ENCODE measurements at regions not wholly inside any gene's neighbourhood (a gene's known extent, or its start where the extent isn't known, plus 50 kb on each side); places are given as distances from the start of the nearest gene placed in this dataset.
"Not testable (repeated sequence)": the region's sequence is repeated elsewhere in the genome, so short reads cannot be mapped to it uniquely, and the experiment has no call there.

DNA sequence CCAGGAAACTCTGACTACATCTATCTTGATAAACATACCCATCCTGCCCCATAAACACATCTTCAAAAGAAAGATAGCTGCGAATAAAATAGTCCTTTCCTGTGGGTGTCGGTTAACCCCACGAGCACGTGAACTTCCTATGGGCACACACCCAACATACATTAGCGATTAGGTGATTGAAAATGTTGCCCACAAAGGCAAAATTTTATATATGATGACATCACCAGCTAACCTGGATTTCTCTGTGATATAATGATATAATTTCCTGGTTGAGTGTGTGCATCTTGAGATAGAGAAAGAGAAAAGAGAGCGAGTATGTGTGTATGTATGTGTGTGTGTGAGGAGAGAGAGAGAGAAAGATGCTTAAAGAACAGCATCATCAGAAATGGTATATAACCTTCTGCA lies 296.1 kb downstream of the PTPRC start:
- ATAC-seq (peak; percentile 20 to 55), DNase-seq (ENCODE audit: low spot score in 2 of 2) (peak in 1 of 2 donors; percentile 35)
- H3K36me3 Mint-ChIP-seq: no peaks in the 10 kb centered on the region
- no peaks in the 10 kb centered on the region for H3K9me3 Mint-ChIP-seq
- no peak overlapping the region for H3K27ac Mint-ChIP-seq

DNA sequence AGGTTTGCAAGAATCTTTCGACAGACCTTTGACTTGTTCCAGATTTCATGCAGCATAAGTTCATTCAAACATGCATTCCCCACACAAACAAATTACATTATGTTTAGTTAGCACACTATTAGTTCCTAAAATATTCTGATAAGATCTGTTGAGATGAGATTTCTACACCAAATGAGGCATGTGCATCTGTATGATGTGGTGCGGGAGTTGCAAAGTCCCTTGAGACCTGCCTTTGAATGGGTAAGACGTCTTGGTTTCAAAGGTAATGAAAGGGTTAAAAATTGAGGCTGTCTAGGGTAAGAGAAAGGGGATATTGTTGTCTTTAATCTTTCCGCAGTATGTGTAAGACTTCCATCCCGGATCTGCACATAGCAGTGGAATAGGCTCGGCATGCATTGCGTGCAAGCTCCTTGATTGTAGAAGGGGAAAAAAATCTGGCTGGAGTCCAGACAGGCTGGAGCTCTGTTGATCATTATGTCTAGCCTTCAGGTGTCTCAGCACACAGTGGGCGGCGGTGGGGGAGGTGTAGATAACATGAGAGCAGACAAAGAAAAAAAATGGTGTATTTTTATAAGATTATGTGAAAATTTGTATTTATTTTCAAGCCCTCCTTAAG lies 296.6 kb downstream of the PTPRC start:
- ATAC-seq (peak; percentile 22 to 39), DNase-seq (ENCODE audit: low spot score in 2 of 2) (peak; percentile 48 to 62)
- Mint-ChIP-seq H3K27ac (no peak overlapping the region), H3K9me3 (no peaks in the 10 kb centered on the region), H3K36me3 (no peaks in the 10 kb centered on the region)

DNA sequence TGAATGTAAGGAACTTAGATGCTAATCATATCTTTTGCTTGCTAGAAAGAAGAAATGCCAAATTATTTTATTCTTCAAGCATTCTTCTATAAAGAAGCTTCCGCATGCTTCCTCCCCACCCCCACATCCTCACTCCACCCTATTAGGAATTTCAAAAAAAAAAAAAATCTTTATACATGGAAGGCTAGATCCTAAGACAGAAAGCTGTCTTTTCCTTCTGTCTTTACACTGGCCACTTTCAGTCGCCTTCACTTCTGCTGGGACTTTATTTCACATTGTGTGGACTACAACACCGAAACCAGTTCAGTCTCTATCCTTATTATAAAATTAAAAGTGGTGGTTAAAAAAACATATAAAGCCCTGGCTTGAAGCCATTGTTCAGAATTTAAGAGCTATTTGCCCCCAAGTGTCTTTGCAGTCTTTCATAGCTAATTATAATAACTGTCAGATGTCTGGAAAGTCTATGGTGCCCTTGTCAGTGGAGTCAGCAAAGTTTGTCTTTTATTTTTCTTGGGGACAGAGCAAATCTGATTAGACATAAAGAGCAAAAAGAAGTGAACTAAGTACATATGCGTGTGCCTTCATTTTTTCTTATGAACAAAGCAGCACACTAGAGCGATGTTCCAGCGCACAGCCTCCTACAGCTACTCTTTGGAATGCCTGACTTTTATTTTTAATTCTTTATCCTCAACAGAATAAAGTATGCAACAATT lies 297.7 kb downstream of the PTPRC start:
- DNase-seq (ENCODE audit: low spot score in 2 of 2): no peak
- Mint-ChIP-seq H3K9me3 (peaks cover 0 to 5% of the 10 kb centered on the region in 2 donors), H3K27ac (peak overlapping the region in 1 of 2 donors; percentile 92)

DNA sequence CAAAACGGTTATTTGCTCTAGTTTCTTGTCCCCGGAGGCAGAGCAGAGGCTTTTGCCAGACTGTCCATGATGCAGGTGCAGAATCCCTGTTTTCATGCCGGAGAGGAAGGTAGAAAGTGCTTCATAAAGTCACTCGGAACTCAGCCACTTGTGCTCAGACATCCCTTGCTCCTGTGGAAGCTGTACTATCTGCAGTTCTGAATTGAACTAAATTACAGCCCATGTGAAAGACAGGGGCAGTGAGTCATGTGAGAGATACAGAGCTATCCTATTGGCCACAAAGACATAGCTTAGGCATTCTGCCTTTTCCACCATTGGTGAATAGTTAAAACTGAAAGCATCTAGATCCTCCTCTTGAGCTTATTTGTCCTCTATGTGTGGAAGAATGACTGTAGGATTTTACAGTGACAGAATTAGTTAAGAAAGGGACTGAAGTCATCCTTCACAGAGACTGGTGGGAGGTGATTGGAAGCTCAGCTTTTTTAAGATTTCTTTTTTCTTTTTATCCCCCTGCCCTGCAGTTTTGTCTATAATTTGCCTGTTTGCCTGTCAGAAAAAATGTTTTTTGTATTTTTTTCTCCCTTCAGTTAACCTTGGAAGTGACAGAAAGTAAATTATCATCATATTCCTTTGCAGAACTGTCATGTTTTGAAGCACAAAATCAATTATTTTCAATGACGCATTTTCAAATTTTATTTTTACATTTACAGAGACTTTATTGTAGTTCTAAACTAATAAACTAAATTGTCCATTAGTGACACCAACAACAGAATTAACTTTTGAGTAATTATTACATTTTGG lies 298.6 kb downstream of the PTPRC start:
- Mint-ChIP-seq H3K36me3 (no peaks in the 10 kb centered on the region), H3K27ac (peak overlapping the region in 1 of 2 donors; percentile 92), H3K9me3 (peaks cover 0 to 7% of the 10 kb centered on the region in 2 donors)
- peak; percentile 38 to 59 for DNase-seq (ENCODE audit: low spot score in 2 of 2)
- ATAC-seq: peak; percentile 93 to 97

More for the DNA sequence above, 297.7 kb downstream of the PTPRC start:
- H3K36me3 Mint-ChIP-seq: no peaks in the 10 kb centered on the region
- peak in 1 of 2 donors; percentile 23 for ATAC-seq

DNA sequence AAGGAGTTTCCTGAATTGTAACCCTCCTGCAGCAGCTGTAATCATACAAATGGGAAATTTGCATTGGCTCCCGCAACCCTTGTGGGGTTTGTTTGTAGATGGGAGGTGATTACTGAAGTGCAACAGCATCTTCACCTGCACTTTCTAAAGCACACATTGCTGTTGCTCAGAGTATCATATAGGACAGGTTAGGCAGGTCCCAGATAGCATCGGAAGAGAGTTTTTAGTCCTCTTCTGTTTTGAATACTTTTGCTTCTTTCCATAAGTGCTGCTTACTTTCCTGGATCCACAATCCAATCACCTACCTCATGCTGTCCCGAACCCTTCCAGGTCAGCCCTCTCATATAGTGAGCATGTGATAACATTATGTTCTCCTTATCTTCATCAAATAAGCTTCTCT lies 300.4 kb downstream of the PTPRC start:
- DNase-seq (ENCODE audit: low spot score in 2 of 2): no peak
- Mint-ChIP-seq H3K9me3 (peaks cover 0 to 7% of the 10 kb centered on the region in 2 donors), H3K27ac (no peak overlapping the region), H3K36me3 (no peaks in the 10 kb centered on the region)
- ATAC-seq: no peak

DNA sequence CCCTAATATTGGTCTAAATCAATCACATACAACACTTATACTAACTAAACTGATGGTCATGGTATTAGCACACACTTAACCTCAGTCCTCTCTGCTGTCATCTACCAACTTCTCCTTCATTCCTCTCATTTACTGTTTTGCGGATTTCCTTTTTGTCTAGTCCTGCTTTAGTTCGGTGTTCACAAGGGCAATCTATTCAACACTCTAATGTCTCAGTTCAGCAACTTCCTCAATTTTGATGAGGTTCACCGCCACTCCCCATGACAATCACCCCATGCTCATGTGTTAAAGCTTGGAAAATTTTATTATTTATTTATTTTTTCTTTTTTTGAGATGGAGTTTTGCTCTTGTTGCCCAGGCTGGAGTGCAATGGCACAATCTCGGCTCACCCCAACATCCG lies 301.1 kb downstream of the PTPRC start:
- Mint-ChIP-seq H3K27ac (no peak overlapping the region), H3K9me3 (peaks cover 0 to 7% of the 10 kb centered on the region in 2 donors), H3K36me3 (no peaks in the 10 kb centered on the region)
- DNase-seq (ENCODE audit: low spot score in 2 of 2) (no peak), ATAC-seq (no peak)

DNA sequence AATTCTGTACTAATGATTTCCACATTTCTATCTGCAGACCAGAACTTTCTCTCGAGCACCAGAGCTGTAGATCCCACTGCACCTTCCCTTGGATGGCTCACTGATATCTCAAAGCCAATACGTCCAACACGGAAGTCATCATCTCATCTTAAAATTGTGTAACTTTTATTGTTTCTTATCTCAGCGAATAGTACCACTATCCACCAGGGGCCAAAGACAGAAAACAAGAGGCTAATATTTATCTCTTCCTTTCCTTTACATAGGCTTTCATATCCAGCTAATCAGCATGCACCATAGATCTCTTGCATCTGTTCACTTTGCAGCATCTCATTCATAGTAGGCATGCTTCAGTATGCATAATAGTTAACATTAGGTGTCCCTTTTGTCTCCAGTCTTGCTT lies 303.6 kb downstream of the PTPRC start:
- Mint-ChIP-seq H3K9me3 (peaks cover 0 to 7% of the 10 kb centered on the region in 2 donors), H3K36me3 (no peaks in the 10 kb centered on the region), H3K27ac (no peak overlapping the region)
- DNase-seq (ENCODE audit: low spot score in 2 of 2): no peak
- ATAC-seq: no peak

DNA sequence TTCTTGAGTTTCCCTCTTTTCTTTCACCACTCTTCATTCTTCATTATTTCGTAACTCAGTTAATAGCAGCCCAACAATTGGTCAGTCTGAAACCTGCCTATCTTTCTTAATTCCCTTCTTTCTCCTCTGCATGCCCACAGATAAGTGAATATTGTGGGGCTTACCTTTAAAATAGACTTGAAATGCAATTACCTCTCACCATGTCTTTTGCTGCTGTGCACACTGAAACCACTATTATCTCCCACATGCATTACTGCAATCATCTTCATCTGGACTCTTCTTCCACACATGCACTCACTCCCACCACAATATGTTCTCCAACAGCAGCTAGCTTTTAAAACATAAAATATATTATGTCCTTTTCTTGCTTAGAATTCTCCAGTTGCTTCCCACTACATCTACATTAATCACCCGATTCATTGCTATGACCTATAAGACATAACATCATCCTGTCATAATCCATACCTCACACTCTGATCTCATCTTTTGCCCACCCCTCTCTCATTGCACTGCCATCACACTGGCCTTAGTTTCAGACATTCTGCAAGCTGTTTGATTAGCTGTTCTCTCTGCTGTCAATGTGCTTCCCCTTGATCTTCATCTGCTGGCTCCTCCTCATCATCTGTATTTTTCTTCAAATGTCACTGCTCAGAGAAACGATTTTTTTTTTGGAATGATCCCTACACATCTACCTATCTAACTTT lies 304.8 kb downstream of the PTPRC start:
- Mint-ChIP-seq H3K9me3 (peaks cover 0 to 7% of the 10 kb centered on the region in 2 donors), H3K27ac (no peak overlapping the region), H3K36me3 (no peaks in the 10 kb centered on the region)
- no peak for DNase-seq (ENCODE audit: low spot score in 2 of 2)
- no peak for ATAC-seq

DNA sequence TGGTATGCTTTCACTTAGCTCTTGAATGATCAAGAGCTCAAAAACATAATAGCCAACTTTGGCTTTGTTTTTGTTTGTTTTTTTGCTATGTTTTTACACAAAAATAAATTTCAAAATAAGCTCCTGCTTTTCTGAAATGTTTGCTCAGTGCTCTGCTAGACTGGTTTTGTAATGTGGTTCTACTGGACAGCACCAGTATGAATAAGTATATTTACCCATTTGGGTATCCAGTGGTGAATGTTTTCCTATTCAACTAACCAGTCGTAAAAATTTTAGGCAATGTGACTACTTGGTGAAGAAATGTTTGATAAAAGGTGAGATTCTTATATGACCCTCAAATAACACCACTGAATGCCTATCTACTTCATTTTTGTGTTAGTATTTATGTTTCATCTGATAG lies 308.6 kb downstream of the PTPRC start:
- no peak overlapping the region for H3K27ac Mint-ChIP-seq
- H3K9me3 Mint-ChIP-seq: no peaks in the 10 kb centered on the region
- no peaks in the 10 kb centered on the region for H3K36me3 Mint-ChIP-seq
- no peak for ATAC-seq
- DNase-seq (ENCODE audit: low spot score in 2 of 2): no peak

DNA sequence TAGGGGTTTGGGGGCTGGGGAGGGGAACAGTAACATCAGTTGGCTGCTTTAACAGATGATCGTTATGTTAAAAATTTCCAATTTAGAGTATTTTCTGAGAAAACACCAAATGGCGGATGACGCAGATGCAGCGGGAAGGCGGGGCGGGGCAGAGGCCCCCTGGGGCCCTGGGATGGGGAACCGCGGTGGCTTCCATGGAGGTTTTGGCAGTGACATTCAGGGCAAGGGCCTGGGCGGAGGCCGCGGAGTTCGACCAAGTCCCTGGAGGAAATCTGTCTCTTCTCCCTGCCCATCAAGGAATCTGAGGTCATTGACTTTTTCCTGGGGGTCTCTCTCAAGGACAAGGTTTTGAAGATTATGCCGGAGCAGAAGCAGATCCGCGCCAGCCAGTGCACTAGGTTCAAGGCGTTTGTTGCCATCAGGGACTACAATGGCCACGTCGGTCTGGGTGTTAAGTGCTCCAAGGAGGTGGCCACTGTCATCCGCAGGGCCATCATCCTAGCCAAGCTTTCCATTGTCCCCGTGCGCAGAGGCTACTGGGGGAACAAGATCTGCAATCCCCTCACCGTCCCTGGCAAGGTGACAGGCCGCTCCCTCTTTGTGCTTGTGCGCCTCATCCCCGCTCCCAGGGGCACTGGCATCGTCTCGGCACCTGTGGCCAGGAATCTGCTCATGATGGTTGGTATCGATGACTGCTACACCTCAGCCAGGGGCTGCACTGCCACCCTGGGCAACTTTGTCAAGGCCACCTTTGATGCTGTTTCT lies 310.2 kb downstream of the PTPRC start:
- H3K36me3 Mint-ChIP-seq: peaks cover 0 to 1% of the 10 kb centered on the region in 2 donors

DNA sequence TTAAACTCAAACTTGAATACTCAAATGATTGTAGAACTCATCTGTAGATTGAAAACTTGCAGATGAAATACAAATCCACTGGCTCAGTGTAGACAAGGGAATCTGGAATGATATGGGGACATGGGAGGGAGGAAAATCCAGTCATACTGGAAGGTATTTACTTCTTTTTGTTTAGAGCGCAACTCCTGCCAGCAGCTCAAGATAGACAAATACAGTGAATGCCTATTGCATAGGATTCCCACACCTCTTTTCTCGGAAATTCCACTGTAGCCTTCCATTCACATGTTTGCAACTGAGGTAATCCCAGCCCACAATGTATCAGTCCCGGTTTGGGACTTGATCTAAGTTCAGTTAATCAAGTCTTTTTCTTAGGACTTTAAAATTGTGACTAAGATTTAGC lies 311.2 kb downstream of the PTPRC start:
- DNase-seq (ENCODE audit: low spot score in 2 of 2) (no peak), ATAC-seq (no peak)
- peaks cover 0 to 11% of the 10 kb centered on the region in 2 donors for H3K36me3 Mint-ChIP-seq
- H3K9me3 Mint-ChIP-seq: peaks cover 0 to 9% of the 10 kb centered on the region in 2 donors
- H3K27ac Mint-ChIP-seq: peak overlapping the region in 1 of 2 donors; percentile 18

More for the DNA sequence above, 310.2 kb downstream of the PTPRC start:
- H3K27ac Mint-ChIP-seq: no peak overlapping the region
- H3K9me3 Mint-ChIP-seq: peaks cover 0 to under 1% of the 10 kb centered on the region in 2 donors
- ATAC-seq (no peak), DNase-seq (ENCODE audit: low spot score in 2 of 2) (no peak)

DNA sequence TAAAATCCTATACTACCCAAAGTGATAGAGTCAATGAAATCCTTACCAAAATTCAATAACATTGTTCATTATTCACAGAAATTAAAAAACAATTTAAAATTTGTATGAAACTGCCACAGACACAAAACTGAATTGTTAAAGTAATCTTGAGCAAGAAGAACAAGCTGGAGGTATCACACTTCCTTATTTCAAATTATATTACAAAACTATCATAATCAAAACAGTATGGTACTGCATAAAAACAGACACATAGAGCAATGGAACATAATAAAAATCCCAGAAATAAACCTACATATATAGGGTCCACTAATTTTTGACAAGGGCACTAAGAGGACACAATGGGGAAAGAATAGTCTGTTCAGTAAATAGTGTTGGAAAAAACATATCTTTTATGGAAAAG lies 316.2 kb downstream of the PTPRC start:
- DNase-seq (ENCODE audit: low spot score in 2 of 2): no peak
- Mint-ChIP-seq H3K27ac (no peak overlapping the region), H3K9me3 (peaks cover 0 to 24% of the 10 kb centered on the region in 2 donors), H3K36me3 (peaks cover 0 to 26% of the 10 kb centered on the region in 2 donors)
- ATAC-seq: no peak

DNA sequence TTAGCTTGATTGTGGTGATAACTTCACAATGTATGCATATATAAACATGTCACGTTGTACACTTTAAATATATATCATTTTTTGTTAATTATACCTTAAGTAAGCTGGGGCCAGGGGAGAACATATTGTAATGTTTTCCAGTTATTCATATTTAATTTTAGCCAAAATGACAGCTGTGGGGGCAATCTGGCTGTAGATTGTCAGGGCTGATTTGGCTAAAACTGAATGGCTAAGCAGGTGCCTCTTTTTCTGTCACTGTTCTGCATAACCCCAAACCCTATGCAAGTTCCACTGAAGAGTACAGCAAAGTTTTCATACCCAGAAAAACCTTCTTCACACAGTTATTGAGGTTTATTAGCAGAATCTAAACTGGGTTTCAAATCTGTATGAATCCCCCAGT lies 318.2 kb downstream of the PTPRC start:
- Mint-ChIP-seq H3K36me3 (peaks cover 0 to 31% of the 10 kb centered on the region in 2 donors), H3K27ac (no peak overlapping the region), H3K9me3 (peaks cover 0 to 28% of the 10 kb centered on the region in 2 donors)
- DNase-seq (ENCODE audit: low spot score in 2 of 2): no peak
- ATAC-seq: no peak

DNA sequence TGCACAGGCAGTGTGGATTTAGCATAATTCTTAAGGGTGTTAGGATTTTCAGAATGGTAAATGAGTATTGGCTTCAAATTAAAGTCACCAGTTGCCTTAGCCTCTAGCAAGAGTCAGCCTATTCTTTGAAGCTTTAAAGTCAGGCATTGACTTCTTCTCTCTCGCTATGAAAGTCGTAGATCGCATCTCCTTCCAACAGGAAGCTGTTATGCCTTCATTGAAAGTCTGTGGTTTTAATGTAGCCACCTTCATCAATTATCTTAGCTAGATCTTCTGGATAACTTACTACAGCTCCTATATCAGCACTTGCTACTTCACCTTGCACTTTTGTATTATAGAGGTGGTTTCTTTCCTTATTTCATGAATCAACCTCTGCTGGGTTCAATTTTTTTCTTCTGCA lies 320.2 kb downstream of the PTPRC start:
- Mint-ChIP-seq H3K27ac (peak overlapping the region in 1 of 2 donors; percentile 28), H3K9me3 (peaks cover 4 to 37% of the 10 kb centered on the region in 2 donors), H3K36me3 (peaks cover 0 to 30% of the 10 kb centered on the region in 2 donors)
- no peak for DNase-seq (ENCODE audit: low spot score in 2 of 2)
- peak; percentile 53 to 54 for ATAC-seq

DNA sequence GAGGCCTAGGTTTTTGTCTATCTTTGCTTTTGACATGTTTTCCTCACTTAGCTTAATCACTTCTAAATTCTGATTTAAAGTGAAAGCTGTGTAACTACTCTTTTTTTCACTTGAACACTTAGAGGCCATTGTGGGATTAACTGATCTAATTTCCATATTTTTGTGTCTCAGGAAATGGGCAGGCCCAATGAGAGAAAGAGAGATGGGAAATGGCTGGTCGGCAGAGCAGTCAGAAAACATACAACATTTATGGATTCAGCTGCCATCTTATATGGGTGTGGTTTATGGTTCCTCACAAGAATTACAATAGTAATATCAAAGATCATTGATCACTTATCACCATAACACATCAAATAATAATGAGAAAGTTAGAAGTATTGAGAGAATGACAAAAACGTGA lies 320.8 kb downstream of the PTPRC start:
- Mint-ChIP-seq H3K36me3 (peaks cover 0 to 27% of the 10 kb centered on the region in 2 donors), H3K27ac (peak overlapping the region in 1 of 2 donors; percentile 28), H3K9me3 (peaks cover 4 to 32% of the 10 kb centered on the region in 2 donors)
- ATAC-seq (no peak), DNase-seq (ENCODE audit: low spot score in 2 of 2) (no peak)

DNA sequence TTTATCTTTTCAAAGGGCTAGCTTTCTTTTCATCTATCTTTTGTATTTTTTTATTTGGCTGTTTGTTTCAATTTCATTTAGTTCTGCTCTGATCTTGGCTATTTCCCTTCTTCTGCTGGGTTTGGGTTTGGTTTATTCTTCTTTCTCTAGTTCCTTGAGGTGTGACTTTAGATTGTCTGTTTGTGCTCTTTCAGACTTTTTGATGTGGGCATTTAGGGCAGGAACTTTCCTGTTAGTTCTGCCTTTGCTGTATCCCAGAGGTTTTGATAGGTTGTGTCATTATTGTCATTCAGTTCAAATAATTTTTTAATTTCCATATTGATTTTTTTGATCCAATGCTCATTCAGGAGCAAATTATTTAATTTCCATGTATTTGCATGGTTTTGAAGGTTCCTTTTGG lies 325.0 kb downstream of the PTPRC start:
- ATAC-seq; H3K27ac Mint-ChIP-seq; DNase-seq (ENCODE audit: low spot score in 2 of 2): not testable (repeated sequence)
- Mint-ChIP-seq H3K9me3 (peaks cover 10 to 30% of the 10 kb centered on the region in 2 donors), H3K36me3 (peaks cover 5 to 33% of the 10 kb centered on the region in 2 donors)

Data from activated naive CD4-positive, alpha-beta T cell treated with anti-CD3 and anti-CD28 coated beads, Interleukin-2, amount 50 U/mL, for 72 hours (primary cell).